Astrocyte (in vitro differentiated cells and primary cell): ENCODE measurements at regions not wholly inside any gene's neighbourhood (a gene's known extent, or its start where the extent isn't known, plus 50 kb on each side); places are given as distances from the start of the nearest gene placed in this dataset.

Experiments
- DNase-seq: peaks from one replicate; pipeline ENCODE4 v3.0.0-alpha.2; 2010; ENCODE audit warnings: low read depth
- FAIRE-seq: peaks from 2 replicates; lab custom pipeline; 2011; peaks lifted over from hg19 to GRCh38; lab: Jason Lieb, UNC
- H2AFZ ChIP-seq: 2 replicates; pipeline ENCODE4 v1.6.0; 2012; ENCODE audit warnings: low read depth, low read length, inconsistent platforms
- H3K27ac ChIP-seq: 2 replicates; pipeline ENCODE4 v1.5.1; 2011; ENCODE audit warnings: low read depth, low read length, inconsistent platforms
- H3K27me3 ChIP-seq: 2 replicates; pipeline ENCODE4 v1.6.0; 2011; ENCODE audit warnings: low read length, inconsistent platforms; ENCODE audit not compliant: insufficient read depth
- H3K36me3 ChIP-seq: 2 replicates; pipeline ENCODE4 v1.5.1; 2011; ENCODE audit warnings: low read length, inconsistent platforms; ENCODE audit not compliant: insufficient read depth
- H3K4me1 ChIP-seq: 2 replicates; pipeline ENCODE4 v1.5.1; 2011; ENCODE audit warnings: low read length, inconsistent platforms; ENCODE audit not compliant: insufficient read depth
- H3K4me2 ChIP-seq: 2 replicates; pipeline ENCODE4 v1.6.0; 2012; ENCODE audit warnings: low read length, inconsistent platforms
- H3K4me3 ChIP-seq: 2 replicates; pipeline ENCODE4 v1.5.1; 2011; ENCODE audit warnings: low read depth, mild to moderate bottlenecking, low read length, inconsistent platforms; ENCODE audit not compliant: insufficient read depth
- H3K79me2 ChIP-seq: 2 replicates; pipeline ENCODE4 v1.6.0; 2012; ENCODE audit warnings: mild to moderate bottlenecking, low read length, inconsistent platforms; ENCODE audit not compliant: insufficient read depth
- H3K9ac ChIP-seq: 2 replicates; pipeline ENCODE4 v1.6.0; 2012; ENCODE audit warnings: mild to moderate bottlenecking, low read length, inconsistent platforms
- H3K9me3 ChIP-seq: 2 replicates; pipeline ENCODE4 v1.5.1; 2012; ENCODE audit warnings: low read depth, mild to moderate bottlenecking, low read length, inconsistent platforms; ENCODE audit not compliant: insufficient read depth
- H4K20me1 ChIP-seq: 2 replicates; pipeline ENCODE4 v1.6.0; 2012; ENCODE audit warnings: low read length, inconsistent platforms; ENCODE audit not compliant: insufficient read depth
- H3K27ac Mint-ChIP-seq: one replicate; pipeline ENCODE4 v1.8.0; 2021; ENCODE audit warnings: mild to moderate bottlenecking, mixed read lengths; ENCODE audit not compliant: unreplicated experiment
- H3K27me3 Mint-ChIP-seq: one replicate; pipeline ENCODE4 v1.8.0; 2021; ENCODE audit warnings: low read depth, mixed read lengths; ENCODE audit not compliant: unreplicated experiment
- H3K36me3 Mint-ChIP-seq: one replicate; pipeline ENCODE4 v1.8.0; 2021; ENCODE audit warnings: low read depth, mixed read lengths; ENCODE audit not compliant: unreplicated experiment
- H3K4me1 Mint-ChIP-seq: one replicate; pipeline ENCODE4 v1.8.0; 2021; ENCODE audit warnings: low read depth, mixed read lengths; ENCODE audit not compliant: unreplicated experiment
- H3K4me3 Mint-ChIP-seq: one replicate; pipeline ENCODE4 v1.8.0; 2021; ENCODE audit warnings: mild to moderate bottlenecking, moderate library complexity, mixed read lengths; ENCODE audit not compliant: unreplicated experiment
- H3K9me3 Mint-ChIP-seq: one replicate; pipeline ENCODE4 v1.8.0; 2021; ENCODE audit warnings: mild to moderate bottlenecking, mixed read lengths; ENCODE audit not compliant: unreplicated experiment
- CTCF ChIP-seq: IDR thresholded peaks from 2 replicates; pipeline ENCODE4 v1.5.1; 2011; ENCODE audit warnings: low read depth, mild to moderate bottlenecking, inconsistent platforms, low read length, moderate library complexity; ENCODE audit not compliant: insufficient read depth
- EZH2 ChIP-seq: IDR thresholded peaks from 2 replicates; pipeline ENCODE4 v1.6.1; 2012; ENCODE audit warnings: mild to moderate bottlenecking, low read length, inconsistent platforms; ENCODE audit not compliant: insufficient read depth

GRCh38 chr5:126210955-126211354, 212.3 kb upstream of the GRAMD2B start:
- Histone ChIP-seq H3K4me3 (no peak overlapping the region), H4K20me1 (no peaks in the 10 kb centered on the region), H3K4me2 (no peak overlapping the region), H3K27ac (no peak overlapping the region), H3K9me3 (no peaks in the 10 kb centered on the region), H2AFZ (no peak overlapping the region), H3K9ac (no peak overlapping the region), H3K4me1 (no peaks in the 10 kb centered on the region), H3K79me2 (no peaks in the 10 kb centered on the region), H3K36me3 (no peaks in the 10 kb centered on the region), H3K27me3 (no peaks in the 10 kb centered on the region)
- no peaks in the 10 kb centered on the region for H3K27me3 Mint-ChIP-seq
- no peaks in the 10 kb centered on the region for H3K4me1 Mint-ChIP-seq
- no peak for TF ChIP-seq CTCF
- no peak for TF ChIP-seq EZH2
- FAIRE-seq (no peak), DNase-seq (no peak)
- H3K36me3 Mint-ChIP-seq = no peaks in the 10 kb centered on the region
- no peak overlapping the region for H3K4me3 Mint-ChIP-seq
- no peaks in the 10 kb centered on the region for H3K9me3 Mint-ChIP-seq
- no peak overlapping the region for H3K27ac Mint-ChIP-seq

GRCh38 chr5:126219616-126220015, 203.6 kb upstream of the GRAMD2B start:
- no peaks in the 10 kb centered on the region for H3K36me3 ChIP-seq
- Mint-ChIP-seq H3K9me3 (peaks cover 17% of the 10 kb centered on the region), H3K4me3 (no peak overlapping the region), H3K27ac (no peak overlapping the region), H3K36me3 (no peaks in the 10 kb centered on the region), H3K27me3 (no peaks in the 10 kb centered on the region), H3K4me1 (no peaks in the 10 kb centered on the region)
- no peak overlapping the region for H2AFZ ChIP-seq
- no peaks in the 10 kb centered on the region for H3K79me2 ChIP-seq
- DNase-seq (no peak), FAIRE-seq (no peak)
- H3K4me3 ChIP-seq = no peak overlapping the region
- no peaks in the 10 kb centered on the region for H3K27me3 ChIP-seq
- no peaks in the 10 kb centered on the region for H3K9me3 ChIP-seq
- no peak overlapping the region for H3K27ac ChIP-seq
- no peaks in the 10 kb centered on the region for H3K4me1 ChIP-seq
- no peaks in the 10 kb centered on the region for H4K20me1 ChIP-seq
- no peak overlapping the region for H3K9ac ChIP-seq
- H3K4me2 ChIP-seq = no peak overlapping the region
- no peak for TF ChIP-seq CTCF
- TF ChIP-seq EZH2 = no peak

GRCh38 chr5:126220725-126221124, 202.5 kb upstream of the GRAMD2B start:
- no peaks in the 10 kb centered on the region for H3K36me3 ChIP-seq
- H2AFZ ChIP-seq = no peak overlapping the region
- H3K4me1 ChIP-seq = no peaks in the 10 kb centered on the region
- no peaks in the 10 kb centered on the region for H3K79me2 ChIP-seq
- no peak overlapping the region for H3K4me3 ChIP-seq
- TF ChIP-seq EZH2 (no peak), CTCF (no peak)
- no peaks in the 10 kb centered on the region for H3K9me3 ChIP-seq
- no peaks in the 10 kb centered on the region for H3K36me3 Mint-ChIP-seq
- FAIRE-seq = no peak
- H3K27me3 Mint-ChIP-seq = no peaks in the 10 kb centered on the region
- no peak overlapping the region for H3K27ac Mint-ChIP-seq
- no peak overlapping the region for H3K4me2 ChIP-seq
- no peak overlapping the region for H3K27ac ChIP-seq
- H3K4me1 Mint-ChIP-seq = no peaks in the 10 kb centered on the region
- no peak overlapping the region for H3K9ac ChIP-seq
- no peaks in the 10 kb centered on the region for H4K20me1 ChIP-seq
- DNase-seq = no peak
- H3K4me3 Mint-ChIP-seq = no peak overlapping the region
- H3K9me3 Mint-ChIP-seq = peaks cover 17% of the 10 kb centered on the region
- H3K27me3 ChIP-seq = no peaks in the 10 kb centered on the region
